Right atrium auricular region (tissue), 2 donors: ENCODE measurements at regions not wholly inside any gene's neighbourhood (a gene's known extent, or its start where the extent isn't known, plus 50 kb on each side); places are given as distances from the start of the nearest gene placed in this dataset.

Experiments used
- DNase-seq: peaks from one replicate; pipeline ENCODE4 v3.0.0-alpha.2; 2019; ENCODE audit warnings: low spot score
- H3K27ac ChIP-seq, 2 donors: fragments of 200-600 bp; sonication (generic); 1 replicate in 1 of 2; 2 replicates in 1 of 2; pipeline ENCODE4 v1.5.1; 2016 to 2019
- H3K27me3 ChIP-seq, 2 donors: fragments of 200-600 bp; sonication (generic); one replicate each; pipeline versions ENCODE4 v1.5.1 to v1.6.0; 2017 to 2019
- H3K36me3 ChIP-seq: fragments of 200-600 bp; sonication (generic); one replicate; pipeline ENCODE4 v1.5.1; 2016
- H3K4me1 ChIP-seq, 2 donors: fragments of 200-600 bp; sonication (generic); one replicate each; pipeline versions ENCODE4 v1.5.1 to v1.6.0; 2017 to 2019
- H3K4me3 ChIP-seq, 2 donors: fragments of 200-600 bp; sonication (generic); 1 replicate in 1 of 2; 2 replicates in 1 of 2; pipeline ENCODE4 v1.5.1; 2017 to 2019; ENCODE audit warnings: mild to moderate bottlenecking in 1 of 2, moderate library complexity in 1 of 2
- H3K9me3 ChIP-seq, 2 donors: fragments of 200-600 bp; sonication (generic); one replicate each; pipeline ENCODE4 v1.5.1; 2019
- CTCF ChIP-seq, 2 donors: fragments of 200-600 bp; sonication (generic); IDR thresholded peaks; one replicate each; pipeline ENCODE4 v1.5.1; 2019; ENCODE audit warnings: antibody characterized with exemption in 2 of 2

- Histone ChIP-seq H3K9me3 (no peaks in the 10 kb centered on the region), H3K27ac (no peak overlapping the region), H3K27me3 (no peaks in the 10 kb centered on the region), H3K36me3 (no peaks in the 10 kb centered on the region), H3K4me1 (no peaks in the 10 kb centered on the region), H3K4me3 (no peak overlapping the region)
- no peak for TF ChIP-seq CTCF (IDR thresholded peaks at IDR 0.05)
- no peak for DNase-seq
Observed at GRCh38 chr4:30667919-30668318, 52.2 kb upstream of the PCDH7 start.

GRCh38 chr4:30670206-30670605 lies 50.0 kb upstream of the PCDH7 start:
- Histone ChIP-seq H3K4me1 (no peaks in the 10 kb centered on the region), H3K27ac (no peak overlapping the region), H3K4me3 (no peak overlapping the region), H3K36me3 (no peaks in the 10 kb centered on the region), H3K27me3 (no peaks in the 10 kb centered on the region), H3K9me3 (no peaks in the 10 kb centered on the region)
- TF ChIP-seq CTCF (IDR thresholded peaks at IDR 0.05): no peak
- DNase-seq: no peak
